ENCODE measurements at regions not wholly inside any gene's neighbourhood (a gene's known extent, or its start where the extent isn't known, plus 50 kb on each side); places are given as distances from the start of the nearest gene placed in this dataset.

GRCh38 chr12:127888943-127889719, 377.8 kb upstream of the TMEM132C start:
- H3K27me3 Mint-ChIP-seq: peaks cover 2% of the 10 kb centered on the region
- H3K27ac Mint-ChIP-seq: no peak overlapping the region
- no peak overlapping the region for H3K4me3 Mint-ChIP-seq (ENCODE audit: low read depth)
- DNase-seq (ENCODE audit: low spot score, unreplicated experiment): no peak
- no peaks in the 10 kb centered on the region for H3K36me3 Mint-ChIP-seq (ENCODE audit: insufficient read depth)
- peaks cover 3% of the 10 kb centered on the region for H3K4me1 Mint-ChIP-seq (ENCODE audit: low read depth)
- no peak for TF ChIP-seq CTCF (IDR thresholded peaks at IDR 0.05; ENCODE audit: unreplicated experiment)
- no peaks in the 10 kb centered on the region for H3K9me3 Mint-ChIP-seq (ENCODE audit: low read depth)

GRCh38 chr12:127893895-127894609, 372.9 kb upstream of the TMEM132C start:
- Mint-ChIP-seq H3K4me1 (ENCODE audit: low read depth) (peaks cover 3% of the 10 kb centered on the region), H3K9me3 (ENCODE audit: low read depth) (no peaks in the 10 kb centered on the region), H3K4me3 (ENCODE audit: low read depth) (no peak overlapping the region), H3K36me3 (ENCODE audit: insufficient read depth) (no peaks in the 10 kb centered on the region), H3K27me3 (peaks cover 7% of the 10 kb centered on the region), H3K27ac (no peak overlapping the region)
- no peak for DNase-seq (ENCODE audit: low spot score, unreplicated experiment)
- TF ChIP-seq CTCF (IDR thresholded peaks at IDR 0.05; ENCODE audit: unreplicated experiment): peak; percentile 50

GRCh38 chr12:127896661-127897060, 370.3 kb upstream of the TMEM132C start:
- Mint-ChIP-seq H3K27me3 (peaks cover 5% of the 10 kb centered on the region), H3K36me3 (ENCODE audit: insufficient read depth) (no peaks in the 10 kb centered on the region), H3K4me3 (ENCODE audit: low read depth) (no peak overlapping the region), H3K27ac (no peak overlapping the region), H3K9me3 (ENCODE audit: low read depth) (no peaks in the 10 kb centered on the region), H3K4me1 (ENCODE audit: low read depth) (no peaks in the 10 kb centered on the region)
- no peak for TF ChIP-seq CTCF (IDR thresholded peaks at IDR 0.05; ENCODE audit: unreplicated experiment)
- no peak for DNase-seq (ENCODE audit: low spot score, unreplicated experiment)

GRCh38 chr12:127898616-127899015, 368.4 kb upstream of the TMEM132C start:
- H3K4me3 Mint-ChIP-seq (ENCODE audit: low read depth): no peak overlapping the region
- no peaks in the 10 kb centered on the region for H3K9me3 Mint-ChIP-seq (ENCODE audit: low read depth)
- H3K27ac Mint-ChIP-seq: no peak overlapping the region
- DNase-seq (ENCODE audit: low spot score, unreplicated experiment): no peak
- H3K36me3 Mint-ChIP-seq (ENCODE audit: insufficient read depth): no peaks in the 10 kb centered on the region
- no peak for TF ChIP-seq CTCF (IDR thresholded peaks at IDR 0.05; ENCODE audit: unreplicated experiment)
- peaks cover 5% of the 10 kb centered on the region for H3K27me3 Mint-ChIP-seq
- H3K4me1 Mint-ChIP-seq (ENCODE audit: low read depth): no peaks in the 10 kb centered on the region

GRCh38 chr12:127899971-127900370, 367.0 kb upstream of the TMEM132C start:
- Mint-ChIP-seq H3K4me1 (ENCODE audit: low read depth) (no peaks in the 10 kb centered on the region), H3K27ac (no peak overlapping the region), H3K27me3 (peaks cover 8% of the 10 kb centered on the region), H3K36me3 (ENCODE audit: insufficient read depth) (no peaks in the 10 kb centered on the region), H3K4me3 (ENCODE audit: low read depth) (no peak overlapping the region), H3K9me3 (ENCODE audit: low read depth) (no peaks in the 10 kb centered on the region)
- no peak for DNase-seq (ENCODE audit: low spot score, unreplicated experiment)
- TF ChIP-seq CTCF (IDR thresholded peaks at IDR 0.05; ENCODE audit: unreplicated experiment): no peak

Measured in progenitor cell of endocrine pancreas (in vitro differentiated cells).